AG09309 (cell line): ENCODE measurements at regions not wholly inside any gene's neighbourhood (a gene's known extent, or its start where the extent isn't known, plus 50 kb on each side); places are given as distances from the start of the nearest gene placed in this dataset.

ENCODE experiments used
- DNase-seq: peaks from one replicate; pipeline ENCODE4 v3.0.0-alpha.2; 2010; ENCODE audit warnings: low read depth
- H3K4me3 ChIP-seq: 2 replicates; pipeline ENCODE4 v1.5.1; 2011; ENCODE audit warnings: mild to moderate bottlenecking, low read depth, low read length, moderate library complexity; ENCODE audit not compliant: control insufficient read depth
- CTCF ChIP-seq: IDR thresholded peaks from 2 replicates; pipeline ENCODE4 v1.5.1; 2011; ENCODE audit warnings: mild to moderate bottlenecking, low read depth, low read length, inconsistent platforms; ENCODE audit not compliant: insufficient read depth, control insufficient read depth; ENCODE audit errors: missing control alignments

GRCh38 chrX:109859651-109860050, 126.6 kb upstream of the ACSL4 start:
- no peak for TF ChIP-seq CTCF
- no peak overlapping the region for H3K4me3 ChIP-seq

GRCh38 chrX:109862433-109862832, 129.4 kb upstream of the ACSL4 start:
- no peak for TF ChIP-seq CTCF
- H3K4me3 ChIP-seq = no peak overlapping the region
- no peak for DNase-seq

More at GRCh38 chrX:109859651-109860050, 126.6 kb upstream of the ACSL4 start:
- DNase-seq = no peak

GRCh38 chrX:109863811-109864210, 130.8 kb upstream of the ACSL4 start:
- DNase-seq = no peak
- no peak for TF ChIP-seq CTCF
- no peak overlapping the region for H3K4me3 ChIP-seq

- no peak for DNase-seq
These were observed 131.6 kb upstream of the TMEM164 start for GRCh38 chrX:109871121-109871888.

GRCh38 chrX:109872021-109872732, 130.7 kb upstream of the TMEM164 start:
- no peak overlapping the region for H3K4me3 ChIP-seq
- peak; percentile 34 for DNase-seq
- no peak for TF ChIP-seq CTCF

More at GRCh38 chrX:109871121-109871888, 131.6 kb upstream of the TMEM164 start:
- TF ChIP-seq CTCF = no peak
- no peak overlapping the region for H3K4me3 ChIP-seq

- TF ChIP-seq CTCF = no peak
- no peak for DNase-seq
- H3K4me3 ChIP-seq = no peak overlapping the region
These were observed 129.3 kb upstream of the TMEM164 start for GRCh38 chrX:109873574-109873973.
